CD4-positive, alpha-beta T cell treated with Interleukin-6 at 100 ng/mL for 8 hours (primary cell): ENCODE measurements at regions not wholly inside any gene's neighbourhood (a gene's known extent, or its start where the extent isn't known, plus 50 kb on each side); places are given as distances from the start of the nearest gene placed in this dataset.
"Not testable (repeated sequence)": the region's sequence is repeated elsewhere in the genome, so short reads cannot be mapped to it uniquely, and the experiment has no call there.

ENCODE experiments used
- DNase-seq: peaks from one replicate; pipeline ENCODE4 v3.0.0-alpha.2; 2020; ENCODE audit warnings: mixed read lengths, low spot score

- not testable (repeated sequence) for DNase-seq
These were observed 199.4 kb downstream of the BCR start for GRCh38 chr22:23379540-23380229.

DNA sequence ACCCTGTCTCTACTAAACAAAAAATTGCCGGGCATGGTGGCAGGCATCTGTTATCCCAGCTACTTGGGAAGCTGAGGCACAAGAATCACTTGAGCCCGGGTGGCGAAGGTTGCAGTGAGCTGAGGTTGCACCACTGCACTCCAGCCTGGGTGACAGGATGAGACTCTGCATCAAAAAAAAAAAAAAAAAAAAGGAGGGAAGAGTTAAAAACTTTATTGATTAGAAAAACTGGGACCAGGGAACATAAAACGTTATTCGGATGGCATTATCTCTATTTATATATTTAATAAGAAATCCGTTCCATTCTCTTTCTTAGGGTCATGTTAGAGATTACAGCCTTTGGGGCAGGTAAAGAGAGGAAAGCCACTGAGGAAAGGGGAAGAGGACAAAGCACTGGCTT is 197.5 kb downstream of the BCR start:
- DNase-seq = no peak

DNA sequence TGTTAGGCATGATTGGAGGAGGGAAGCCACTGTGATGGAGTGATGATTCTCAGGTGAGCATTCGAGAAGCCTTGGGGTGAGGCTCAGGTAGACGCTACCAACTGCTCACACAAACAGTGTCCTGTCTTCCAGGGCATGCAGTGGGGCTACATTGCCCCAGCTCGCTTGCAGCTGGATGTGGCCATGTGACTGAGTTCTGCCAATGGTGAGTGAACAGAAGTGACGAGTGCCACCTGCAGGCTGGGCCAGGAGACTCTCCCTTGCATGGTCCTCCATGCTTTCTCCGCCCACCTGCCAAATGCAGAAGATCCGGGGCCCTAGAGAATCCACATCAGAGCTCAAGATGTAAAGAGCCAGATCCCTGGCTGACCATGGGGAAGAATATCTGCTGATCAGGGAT is 195.9 kb downstream of the BCR start:
- DNase-seq = no peak

DNA sequence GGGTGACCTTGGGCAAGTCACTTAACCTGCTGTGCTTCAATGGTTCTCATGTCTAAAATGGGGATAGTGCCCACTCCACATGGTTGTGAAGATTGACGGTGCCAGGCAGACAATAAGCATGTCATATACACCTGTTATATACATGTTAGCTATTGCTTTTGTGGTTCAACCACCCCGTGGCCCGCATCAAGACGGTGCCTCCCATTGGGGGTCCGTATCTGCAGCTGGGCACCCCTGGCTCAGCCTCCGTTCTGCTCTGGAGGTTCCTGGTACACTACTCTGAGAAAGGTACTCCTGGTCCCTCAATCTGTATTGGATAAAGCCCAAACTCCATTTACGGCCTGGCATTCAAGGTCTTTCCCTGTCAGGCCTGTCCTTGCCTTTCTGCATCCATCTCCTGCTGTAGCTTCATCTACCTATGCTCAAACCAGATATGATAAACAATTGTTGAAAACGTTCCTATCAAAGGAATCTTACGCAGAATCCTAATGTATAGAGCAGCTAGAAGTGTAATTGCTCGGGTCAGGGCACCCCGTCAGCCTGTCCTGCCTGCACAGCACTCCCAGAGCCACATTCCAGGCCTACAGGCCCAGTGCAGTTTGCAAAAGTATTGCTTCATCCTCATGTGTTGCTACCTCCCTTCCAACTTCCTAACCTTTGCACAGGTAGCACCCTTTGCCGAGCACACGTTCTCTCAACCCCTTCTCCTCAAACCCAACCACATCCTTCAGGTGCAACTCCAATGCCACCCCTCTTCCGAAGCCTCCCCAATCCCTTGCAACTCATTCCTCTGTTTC is 194.9 kb downstream of the BCR start:
- DNase-seq = no peak

DNA sequence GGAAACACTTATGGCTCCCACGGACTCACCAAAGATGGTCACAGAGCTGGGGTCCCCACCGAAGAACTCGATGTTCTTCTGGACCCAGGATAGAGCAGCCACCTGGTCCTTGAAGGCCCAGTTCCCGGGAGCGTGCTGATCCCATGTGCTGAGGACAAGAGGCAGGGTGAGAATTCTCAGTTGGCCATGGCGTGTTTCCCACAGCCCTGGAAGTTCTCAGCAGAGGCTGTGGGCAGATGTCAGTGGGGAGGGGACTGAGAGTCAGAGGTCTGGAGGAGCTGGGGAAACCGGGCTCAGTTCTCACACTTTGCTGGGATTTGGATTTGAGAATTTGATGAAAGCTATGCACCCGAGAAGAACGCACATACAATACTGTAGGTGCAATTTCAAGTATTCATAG is 193.3 kb downstream of the BCR start:
- DNase-seq = no peak

GRCh38 chr22:23370251-23370650 is 189.9 kb downstream of the BCR start:
- no peak for DNase-seq

DNA sequence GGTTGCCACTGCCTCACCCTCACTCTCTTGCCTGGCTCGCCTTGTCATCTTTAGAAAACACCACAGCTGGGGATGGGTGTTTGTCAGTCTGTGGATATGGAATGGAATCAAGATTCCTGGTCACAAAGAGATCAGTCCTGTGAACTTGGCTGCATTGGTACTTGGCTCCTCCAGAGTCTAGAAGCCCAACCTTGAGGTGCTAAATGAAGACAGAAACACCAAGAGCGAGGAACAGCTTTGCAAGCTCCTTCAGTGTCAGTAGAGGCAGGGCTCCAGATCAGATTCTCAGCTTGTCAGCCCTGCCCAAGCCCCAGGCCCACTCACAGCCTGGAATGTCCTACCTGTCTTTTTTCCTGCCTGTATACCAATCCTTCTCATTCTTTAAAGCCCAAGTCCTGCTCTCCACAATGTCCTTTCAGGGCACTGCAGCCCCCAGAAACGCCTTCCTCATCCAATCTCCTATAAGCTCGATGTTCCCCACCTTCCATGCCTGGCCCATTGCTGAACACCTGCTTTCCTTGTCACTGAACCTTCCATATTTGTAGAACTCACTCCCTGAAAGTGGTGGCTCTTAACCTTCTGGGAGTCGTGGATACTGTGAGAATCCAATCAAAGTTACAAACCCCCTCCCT is 188.9 kb downstream of the BCR start:
- no peak for DNase-seq
